ENCODE measurements at regions not wholly inside any gene's neighbourhood (a gene's known extent, or its start where the extent isn't known, plus 50 kb on each side); places are given as distances from the start of the nearest gene placed in this dataset.
"Not testable (repeated sequence)": the region's sequence is repeated elsewhere in the genome, so short reads cannot be mapped to it uniquely, and the experiment has no call there.

DNA sequence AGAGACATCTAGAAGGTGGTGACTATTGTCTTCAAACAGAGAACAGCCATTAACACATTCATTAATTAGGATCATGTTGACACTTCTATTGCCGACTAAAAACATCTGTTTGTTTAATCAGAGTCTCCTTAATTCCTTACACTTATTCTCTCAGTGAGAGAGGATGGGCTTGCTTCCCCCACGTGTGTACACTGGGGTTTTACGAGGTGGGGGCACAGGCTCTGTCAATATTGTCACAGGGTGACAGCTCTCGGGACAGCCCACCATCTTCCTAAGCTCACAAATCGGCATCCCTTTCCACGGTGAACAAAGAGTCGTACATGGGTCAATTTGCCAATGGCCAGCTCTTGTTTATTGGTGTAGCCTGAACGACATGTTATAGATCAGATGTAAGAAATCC, 413.2 kb downstream of the MIAT start:
- no peak for DNase-seq

DNA sequence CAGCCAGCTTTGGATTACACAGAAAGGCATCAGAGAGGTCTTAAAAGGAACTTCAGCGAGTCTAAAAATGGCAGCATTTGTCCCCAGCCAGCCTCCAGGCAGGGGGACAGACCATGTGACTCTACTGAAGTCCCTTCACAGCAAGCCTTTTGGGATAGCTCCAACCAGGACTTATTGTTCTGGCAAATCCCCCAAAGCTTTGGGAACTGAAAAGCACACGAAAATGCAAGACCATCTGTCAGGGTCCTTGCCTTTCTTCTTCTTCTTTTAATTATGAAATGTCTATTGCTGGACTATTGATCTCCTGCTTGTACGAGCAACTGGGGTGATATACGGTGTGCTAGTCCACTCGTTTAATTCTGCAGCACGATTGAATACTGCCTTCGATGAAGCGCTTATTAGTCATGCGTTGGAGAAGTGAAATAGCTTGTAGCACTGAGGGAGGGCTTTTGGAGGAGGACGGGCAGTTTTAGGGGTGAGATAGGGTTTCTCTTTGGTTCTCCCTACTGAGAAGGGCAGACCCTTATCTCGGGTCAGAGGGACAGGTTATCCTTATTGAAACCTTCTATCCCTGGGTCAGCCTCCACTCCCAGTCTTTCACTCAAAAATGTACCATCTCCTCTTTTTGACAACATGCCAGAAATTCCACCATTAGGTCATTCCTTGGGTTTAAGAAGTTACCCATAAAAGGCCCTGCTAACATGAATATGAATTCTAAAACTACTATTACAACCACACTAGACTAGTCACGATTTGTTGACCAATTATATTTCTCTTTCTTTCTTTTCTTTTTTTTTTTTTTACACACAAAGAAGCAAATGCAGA, 416.4 kb downstream of the MIAT start:
- no peak for DNase-seq

DNA sequence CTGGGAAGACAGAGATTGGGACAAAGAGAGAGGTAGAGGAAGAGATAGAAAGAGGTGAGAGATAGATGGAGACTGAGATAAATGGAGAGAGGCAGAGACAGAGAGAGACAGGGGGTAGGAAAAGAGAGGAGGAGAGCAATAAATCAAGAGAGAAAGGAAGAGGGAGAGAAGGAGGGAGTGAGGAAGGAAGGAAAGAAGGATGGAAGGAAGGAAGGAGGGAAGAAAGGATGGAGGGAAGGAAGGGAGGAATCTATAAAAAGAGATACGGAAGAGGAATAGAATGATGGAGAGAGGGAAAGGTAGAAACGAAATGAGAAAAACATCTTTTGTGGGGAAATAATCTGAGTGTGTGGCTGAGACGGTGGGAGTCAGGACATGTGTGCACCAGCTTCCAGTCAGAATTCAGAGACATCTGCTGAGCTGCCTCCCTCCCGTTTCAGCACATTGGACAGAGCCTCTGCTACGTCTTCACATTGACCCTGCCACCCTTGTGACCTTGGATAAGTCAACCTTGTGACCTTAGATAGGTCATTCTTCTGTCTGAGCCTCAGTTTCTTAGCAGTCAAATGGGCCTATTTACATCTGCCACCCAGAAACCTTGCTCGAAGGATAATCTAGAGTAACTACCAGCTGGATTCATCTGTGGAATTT, 417.8 kb downstream of the MIAT start:
- DNase-seq: no peak

DNA sequence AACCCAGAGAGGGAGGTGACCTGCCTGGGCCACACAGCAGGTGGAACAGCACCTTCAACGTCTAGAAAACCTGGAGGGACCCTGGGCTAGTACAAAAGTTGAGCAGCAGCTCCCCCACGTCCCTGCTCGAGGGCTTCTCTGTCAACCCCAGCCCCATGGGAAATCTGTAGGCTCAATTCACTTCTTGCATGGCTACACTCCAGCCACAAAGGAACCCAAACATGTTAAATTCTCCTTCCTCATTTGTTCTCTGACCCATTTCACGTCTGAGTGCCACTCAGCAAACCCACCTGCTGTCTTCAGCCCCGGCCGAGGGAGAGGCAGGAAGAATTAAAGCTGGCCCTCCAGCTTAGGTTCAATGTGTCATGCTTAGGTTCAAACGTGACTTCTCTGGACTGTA, 418.5 kb downstream of the MIAT start:
- DNase-seq: no peak

DNA sequence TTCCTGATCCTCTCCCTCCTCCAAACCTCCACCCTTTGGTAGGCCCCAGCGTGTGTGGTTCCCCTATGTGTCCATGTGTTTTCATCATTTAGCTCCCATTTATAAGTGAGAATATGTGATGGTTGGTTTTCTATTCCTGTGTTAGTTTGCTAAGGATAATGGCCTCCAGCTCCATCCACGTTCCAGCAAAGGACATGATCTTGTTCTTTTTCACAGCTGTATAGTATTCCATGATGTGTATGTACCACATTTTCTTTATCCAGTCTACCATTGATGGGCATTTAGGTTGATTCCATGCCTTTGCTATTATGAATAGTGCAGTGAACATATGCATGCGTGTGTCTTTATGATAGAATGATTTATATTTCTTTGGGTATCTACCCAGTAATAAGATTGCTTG, 420.7 kb downstream of the MIAT start:
- DNase-seq: not testable (repeated sequence)

DNA sequence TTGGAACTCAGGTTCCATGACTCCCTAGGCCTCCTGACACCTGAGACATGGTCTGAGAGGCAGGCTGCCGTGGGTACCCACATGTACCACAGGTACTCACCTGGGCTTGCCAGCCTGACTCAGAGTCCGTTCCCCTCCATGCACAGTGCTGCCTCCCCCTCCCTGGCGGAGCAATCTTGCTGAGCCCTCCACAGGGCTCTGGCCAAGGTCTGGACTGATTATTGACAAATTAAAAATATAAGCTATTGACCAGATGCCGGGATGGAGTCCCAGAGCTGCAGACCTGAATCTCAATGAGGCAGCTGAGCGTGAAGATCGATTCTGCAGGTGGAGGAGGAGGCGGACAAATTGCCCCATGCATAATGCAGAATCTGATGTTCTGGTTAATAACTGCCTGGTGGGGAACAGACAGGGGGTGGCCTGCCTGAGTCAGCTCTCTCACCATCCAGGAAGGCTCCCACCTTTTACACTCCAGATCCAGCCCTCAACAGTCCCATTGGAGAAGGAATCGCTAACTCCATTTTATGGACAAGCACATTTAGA, 422.7 kb downstream of the MIAT start:
- DNase-seq: no peak

DNA sequence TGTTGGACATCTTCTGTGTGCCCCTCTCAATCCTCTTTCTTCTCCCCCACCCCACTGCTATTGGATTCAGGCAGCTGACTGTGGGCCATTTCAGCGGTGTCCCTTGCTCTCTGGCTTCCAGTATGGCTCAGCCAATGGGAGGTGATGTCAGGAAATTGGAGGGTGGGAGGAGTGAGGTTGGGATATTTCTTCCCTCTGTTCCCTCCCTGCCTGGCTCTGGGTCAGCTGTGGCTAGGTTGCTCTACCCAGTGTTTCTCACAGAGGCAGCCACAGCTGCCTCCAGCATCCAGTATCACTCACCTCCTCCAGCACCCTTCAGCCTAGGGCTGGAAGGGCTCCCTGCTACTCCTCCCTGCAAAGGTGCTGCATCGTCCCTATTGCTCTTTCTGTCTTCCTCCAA, 423.5 kb downstream of the MIAT start:
- no peak for DNase-seq

DNA sequence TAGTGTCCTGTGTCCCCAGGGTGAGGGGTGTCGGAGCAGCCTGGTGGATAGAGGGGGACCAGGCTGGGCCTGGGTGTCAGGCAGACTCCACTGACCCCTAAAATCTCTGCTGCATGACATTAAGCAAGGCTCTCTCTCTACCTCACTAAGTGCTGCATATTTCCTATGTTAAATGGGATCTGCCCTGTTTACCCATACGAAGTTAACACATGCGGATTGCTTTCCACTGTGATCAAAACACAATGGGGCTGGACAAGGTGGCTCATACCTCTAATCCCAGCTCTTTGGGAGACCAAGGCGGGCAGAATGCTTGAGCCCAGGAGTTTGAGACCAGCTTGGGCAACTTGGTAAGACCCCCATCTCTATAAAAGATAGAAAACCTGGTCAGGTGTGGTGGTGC, 426.2 kb downstream of the MIAT start:
- no peak for DNase-seq

DNA sequence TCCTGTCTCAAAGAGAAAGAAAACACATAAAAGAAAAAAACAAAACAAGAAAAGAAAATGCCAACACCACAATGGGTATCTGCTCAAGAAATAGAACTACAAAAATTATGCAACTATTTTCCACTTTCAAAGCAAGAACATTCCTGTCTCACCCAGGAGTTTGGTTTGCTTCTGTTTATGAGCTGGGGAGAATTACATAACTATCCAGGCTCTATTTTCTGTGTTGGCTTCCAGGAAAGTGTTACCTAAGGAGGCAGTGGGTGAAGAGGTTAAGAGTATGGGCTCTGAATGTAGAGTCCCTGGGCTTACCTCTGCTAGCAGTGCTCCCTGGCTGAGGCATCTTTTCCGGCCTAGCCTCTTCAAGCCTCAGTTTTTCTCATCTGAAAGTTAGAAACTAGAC, 426.7 kb downstream of the MIAT start:
- DNase-seq: no peak

DNA sequence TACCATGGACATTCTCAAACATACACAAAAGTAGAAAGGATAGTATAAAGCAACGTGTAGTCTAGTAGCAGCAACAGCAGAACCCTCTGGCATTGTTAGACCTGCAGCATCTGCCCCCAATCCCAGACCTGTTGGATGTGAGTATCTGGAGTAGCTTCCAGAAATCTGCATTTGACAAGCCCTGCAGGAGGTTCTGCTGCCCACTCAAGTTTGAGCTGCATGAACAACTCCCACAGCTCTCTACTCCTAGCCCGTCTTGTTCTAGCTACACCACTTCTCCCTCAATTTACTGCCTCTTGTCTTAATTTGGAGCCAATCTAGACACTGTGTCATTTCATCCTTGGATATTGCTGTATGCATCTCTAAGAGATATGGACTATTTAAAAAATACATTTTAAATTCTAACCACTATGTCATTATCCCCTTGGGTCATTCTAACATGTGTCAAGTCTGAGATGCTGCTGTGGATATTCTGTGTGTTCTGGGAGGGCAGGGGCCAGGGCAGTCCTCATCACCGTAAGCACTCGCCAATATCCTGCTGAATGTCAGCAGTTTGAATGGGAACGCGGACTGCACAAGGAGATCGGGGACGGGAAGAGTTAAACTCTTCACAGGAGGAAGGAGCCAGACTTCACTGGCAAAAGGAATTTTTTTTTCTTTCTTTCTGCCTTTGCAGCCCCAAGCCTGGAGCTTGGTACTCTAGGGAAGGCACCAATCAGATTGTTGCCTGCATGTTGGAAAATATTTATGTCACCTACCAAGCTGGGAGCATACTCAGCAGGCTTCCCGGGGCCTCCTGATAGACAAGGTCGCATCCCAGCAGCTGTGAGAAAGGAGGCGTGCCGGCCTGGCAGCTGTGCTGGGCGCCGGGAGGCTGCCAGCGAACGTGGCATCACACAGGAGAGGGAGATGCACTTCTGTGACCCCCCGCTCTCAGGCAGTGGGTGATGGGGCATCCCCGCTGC, 429.0 kb downstream of the MIAT start:
- DNase-seq: no peak

DNA sequence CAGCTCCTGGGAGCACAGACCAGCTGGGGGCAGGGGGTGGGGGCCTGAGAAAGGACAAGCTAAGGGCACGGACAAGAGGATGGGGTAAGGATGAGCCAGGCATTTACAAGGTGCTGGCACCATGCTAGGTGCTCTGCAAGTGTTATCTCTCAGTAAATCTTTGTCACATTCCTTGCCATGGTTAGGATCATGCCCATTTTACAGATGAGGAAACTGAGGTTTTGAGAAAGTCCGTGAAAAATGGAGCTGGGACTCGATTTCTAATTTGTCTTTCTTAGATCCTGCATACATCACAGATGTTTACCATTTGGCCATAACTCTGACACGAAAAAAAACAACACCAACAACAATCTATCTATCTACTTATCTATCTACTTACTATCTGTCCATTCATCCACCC, 429.7 kb downstream of the MIAT start:
- no peak for DNase-seq

DNA sequence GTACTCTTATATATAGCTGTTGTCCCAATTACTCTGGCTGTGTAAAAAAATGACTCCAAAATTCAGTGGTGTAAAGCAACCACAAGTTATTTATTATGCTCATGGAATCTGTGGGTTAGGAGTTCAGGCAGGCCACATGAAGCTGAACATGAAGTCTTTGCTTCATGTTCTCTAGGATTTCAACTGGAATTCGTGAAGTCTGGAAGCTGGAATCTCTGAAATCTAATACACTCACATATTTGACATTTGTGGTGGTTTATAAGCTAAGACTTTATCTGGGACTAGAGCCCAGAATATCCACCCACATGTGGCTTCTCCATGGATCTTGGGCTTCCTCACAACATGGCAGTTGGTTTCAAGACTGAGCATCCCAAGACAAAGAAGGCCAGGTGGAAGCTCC, 430.6 kb downstream of the MIAT start:
- DNase-seq: no peak

DNA sequence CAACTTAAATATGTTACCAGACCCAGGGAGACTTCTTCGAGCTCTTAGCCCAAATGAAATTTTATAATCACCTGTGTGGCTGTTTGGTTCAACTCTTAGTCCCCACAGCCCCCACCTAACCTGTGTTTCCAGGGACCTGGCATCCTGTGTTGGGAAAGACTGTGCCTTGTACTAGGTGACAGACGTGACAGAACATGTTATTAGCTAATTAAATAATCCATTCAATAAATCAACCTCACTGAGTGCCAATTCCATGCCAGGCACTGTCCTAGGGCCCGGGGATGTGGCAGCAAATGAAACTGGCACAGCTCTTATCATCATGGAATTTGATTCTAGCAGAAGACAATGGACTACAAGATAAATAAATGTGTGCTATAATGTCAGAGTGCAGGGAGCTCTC, 431.9 kb downstream of the MIAT start:
- no peak for DNase-seq

DNA sequence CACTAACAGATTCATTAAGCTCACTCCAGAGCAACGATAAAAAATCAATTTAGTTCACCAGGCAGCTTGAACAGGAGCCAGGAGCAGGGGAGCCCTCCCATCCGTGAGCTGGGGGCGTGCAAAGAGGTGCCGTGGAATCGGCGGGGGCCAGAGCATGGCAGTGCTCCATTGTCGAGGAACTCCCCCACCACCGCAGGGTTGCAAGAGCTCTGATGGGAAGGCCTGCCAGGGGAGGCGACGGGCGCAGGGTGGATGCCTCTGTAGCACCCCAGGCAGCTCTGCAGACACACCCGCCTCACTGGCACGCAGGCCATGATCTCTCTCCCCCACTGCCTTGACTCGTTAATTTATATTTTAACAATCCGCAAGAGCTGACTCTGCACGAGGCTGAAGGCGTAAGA, 433.2 kb downstream of the MIAT start:
- DNase-seq: no peak

DNA sequence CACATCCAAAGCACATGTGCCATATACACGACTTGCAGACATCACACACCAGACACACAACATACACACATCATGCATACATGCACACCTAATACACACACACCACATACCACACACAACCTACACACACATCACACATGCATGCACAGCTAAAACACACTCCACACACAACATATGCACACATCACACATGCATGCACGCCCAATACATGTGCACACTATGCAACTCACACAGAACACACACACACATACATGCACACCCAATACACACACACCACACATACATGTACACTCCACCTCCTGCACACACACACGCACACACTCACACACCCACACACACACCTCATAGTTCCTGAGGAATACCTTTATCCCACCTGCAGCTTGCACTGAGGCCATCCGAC, 436.0 kb downstream of the MIAT start:
- no peak for DNase-seq

DNA sequence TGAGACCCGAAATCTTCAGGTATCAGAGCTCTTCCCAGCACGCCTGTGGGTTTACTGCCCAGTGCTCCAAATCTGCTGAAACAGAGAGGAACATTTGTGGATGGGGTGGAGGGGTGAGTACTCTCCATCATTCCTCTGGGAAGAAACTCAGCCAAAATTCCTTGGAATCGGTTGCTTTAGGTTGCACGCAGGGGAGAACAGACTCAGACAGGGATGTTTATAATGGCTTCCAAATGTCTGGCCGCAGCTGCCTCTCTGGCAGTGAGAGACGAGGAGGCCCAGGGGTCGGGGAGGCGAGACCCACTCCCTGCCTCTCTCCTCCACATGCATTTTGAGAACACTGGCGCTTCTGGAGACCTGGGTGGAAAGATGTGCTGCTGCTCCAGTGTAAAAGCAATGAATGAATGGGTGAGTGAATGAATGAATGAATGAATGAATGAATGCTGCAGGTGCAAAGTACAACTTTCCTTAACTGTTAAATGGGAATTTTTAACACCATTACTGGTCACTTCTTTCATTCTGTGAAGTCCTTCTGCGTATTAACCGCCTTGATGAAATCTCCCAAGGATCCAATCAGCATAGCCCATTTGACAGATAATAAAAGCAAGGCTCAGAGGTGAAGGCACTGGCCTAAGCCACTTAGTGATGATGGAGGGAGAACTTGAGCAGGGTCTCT, 437.4 kb downstream of the MIAT start:
- DNase-seq: no peak

DNA sequence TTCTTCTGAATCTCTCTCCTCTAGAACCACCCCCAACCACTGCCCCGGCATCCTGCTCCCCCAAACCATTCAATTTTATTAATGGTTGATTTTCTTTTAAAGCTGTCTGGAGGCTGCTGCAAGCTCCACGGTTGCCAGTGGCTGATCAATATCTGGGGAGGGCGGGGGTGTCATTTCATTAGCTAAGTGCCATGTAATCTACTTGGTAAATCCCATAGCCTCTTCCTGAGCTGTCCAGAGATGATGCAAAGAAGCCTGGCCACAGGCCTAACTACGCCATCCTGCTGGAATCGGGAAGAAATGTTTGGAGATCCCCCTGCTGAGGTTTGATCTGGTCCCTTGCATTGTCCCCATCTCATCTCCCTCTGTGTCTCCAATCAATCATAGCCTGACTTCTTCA, 440.1 kb downstream of the MIAT start:
- DNase-seq: no peak

DNA sequence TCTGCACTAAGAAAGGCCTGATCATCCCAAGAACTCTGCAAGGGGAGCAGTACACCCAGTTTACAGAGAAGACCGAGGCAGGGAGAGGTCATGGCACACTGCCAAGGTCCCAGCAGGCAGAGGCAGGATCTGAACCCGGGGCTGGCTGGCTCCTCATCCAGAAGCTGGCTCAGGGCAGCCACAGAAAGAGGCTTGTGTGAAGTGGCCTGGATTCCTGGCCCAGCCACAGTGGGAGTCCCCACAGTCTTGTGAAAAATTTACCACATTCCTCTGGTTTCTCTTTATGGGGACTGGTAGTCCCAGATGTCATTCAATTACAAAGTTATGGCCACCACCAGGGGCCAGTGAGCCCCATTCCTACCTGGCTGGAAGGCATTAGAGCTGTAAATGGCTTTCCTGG, 440.5 kb downstream of the MIAT start:
- DNase-seq: no peak

DNA sequence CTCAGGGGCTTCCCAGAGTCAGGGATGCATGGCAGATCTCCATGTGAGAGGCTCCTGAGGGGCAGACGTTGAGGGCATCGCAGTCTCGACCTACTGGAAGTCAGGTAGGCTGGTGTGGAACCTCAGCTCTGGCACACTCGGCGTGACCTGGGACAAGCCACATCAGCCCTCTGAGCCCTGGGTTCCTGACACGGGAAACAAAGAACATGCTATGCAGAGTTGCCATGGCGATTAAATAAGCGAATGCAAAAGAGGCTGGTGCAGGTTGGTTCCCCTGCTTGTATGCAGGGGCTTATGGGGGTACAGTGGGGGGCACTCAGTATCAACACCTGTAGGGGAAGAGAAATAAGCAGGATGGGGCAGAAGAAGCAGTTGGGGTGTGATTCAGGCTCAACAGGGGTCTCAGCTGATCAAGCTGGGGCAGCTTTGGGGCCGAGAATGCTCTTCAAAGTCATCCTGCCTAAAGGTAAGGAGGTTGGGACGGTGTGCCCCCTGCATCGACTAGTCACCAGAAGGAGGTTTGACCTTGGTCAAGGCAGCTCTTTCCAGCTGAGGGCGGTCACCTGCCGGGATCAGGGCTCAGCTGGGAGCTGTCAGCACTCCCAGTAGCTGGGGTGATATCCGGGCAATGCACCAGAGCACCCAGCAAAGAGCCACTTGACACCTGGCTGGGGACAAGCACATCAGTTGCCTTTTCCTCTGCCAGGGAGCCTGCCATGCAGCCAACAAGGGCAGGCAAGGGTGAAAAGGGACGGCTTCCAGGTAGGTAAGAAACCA, 442.7 kb downstream of the MIAT start:
- no peak for DNase-seq

DNA sequence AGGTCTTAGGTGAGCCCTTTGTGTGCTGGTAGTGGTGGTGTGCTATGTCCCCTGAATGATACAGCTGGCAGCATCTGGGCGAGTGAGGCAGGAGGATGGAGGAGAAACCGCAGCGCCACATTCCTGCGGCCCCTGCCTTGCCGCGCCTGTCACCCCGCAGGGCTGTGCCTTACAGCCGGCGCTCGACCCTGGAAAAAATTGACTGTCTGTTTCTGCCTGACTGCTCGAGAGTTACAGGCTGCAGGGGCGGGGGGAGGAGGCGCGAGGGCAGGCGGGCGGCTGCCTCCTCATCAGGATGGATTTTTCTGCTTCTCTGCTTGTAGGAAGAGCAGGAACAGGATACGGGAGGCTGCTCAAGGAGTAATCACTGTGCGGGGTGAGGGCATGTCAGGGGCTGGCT, 443.4 kb downstream of the MIAT start:
- no peak for DNase-seq

DNA sequence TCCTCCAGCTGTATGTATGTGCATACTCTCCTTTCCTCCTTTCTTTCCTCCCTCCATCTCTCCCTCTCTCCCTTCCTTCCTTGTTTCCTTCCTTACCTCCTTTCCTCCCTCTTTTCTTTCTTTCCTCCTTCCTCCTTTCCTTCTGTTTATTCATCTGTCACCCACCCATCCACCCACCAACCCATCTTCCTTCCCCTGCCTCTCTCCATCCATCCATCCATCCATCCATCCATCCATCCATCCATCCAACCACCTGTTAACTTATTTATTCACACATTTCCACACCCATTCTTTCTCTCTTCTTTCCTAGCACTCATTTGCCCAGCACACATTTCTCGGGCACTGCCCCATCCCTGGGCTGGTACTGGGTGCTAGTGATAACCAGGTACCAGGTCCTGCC, 443.9 kb downstream of the MIAT start:
- DNase-seq: no peak

DNA sequence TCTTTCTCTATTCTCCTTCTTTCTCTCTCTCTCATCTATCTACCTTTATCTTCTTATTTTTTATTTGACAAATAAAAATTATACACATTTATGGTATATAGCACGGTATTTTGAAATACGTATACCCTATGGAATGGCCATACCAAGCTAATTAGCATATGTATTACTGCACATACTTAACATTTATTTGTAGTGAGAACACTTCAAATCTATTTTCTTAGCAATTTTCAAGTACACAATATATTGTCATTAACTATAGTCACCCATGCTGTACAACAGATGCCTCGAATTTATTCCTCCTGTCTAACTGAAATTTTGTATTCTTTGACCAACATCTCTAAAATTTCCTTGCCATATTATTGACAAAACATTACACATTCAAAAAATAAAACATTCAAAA, 447.1 kb downstream of the MIAT start:
- DNase-seq: no peak

Data from activated CD4-positive, alpha-beta T cell treated with anti-CD3 and anti-CD28 coated beads for 48 hours (primary cell).